ENCODE measurements at regions not wholly inside any gene's neighbourhood (a gene's known extent, or its start where the extent isn't known, plus 50 kb on each side); places are given as distances from the start of the nearest gene placed in this dataset.

GRCh38 chr6:62519574-62519973 is 233.5 kb upstream of the KHDRBS2 start:
- Histone ChIP-seq H3K4me3 (no peak overlapping the region), H3K36me3 (no peaks in the 10 kb centered on the region), H3K27ac (no peak overlapping the region), H3K9me3 (no peaks in the 10 kb centered on the region), H3K4me1 (no peaks in the 10 kb centered on the region), H3K27me3 (no peaks in the 10 kb centered on the region)
- TF ChIP-seq CTCF (IDR thresholded peaks at IDR 0.05) (no peak), POLR2A (IDR thresholded peaks at IDR 0.05) (no peak)
- no peak for DNase-seq

- H3K27me3 ChIP-seq, result no peaks in the 10 kb centered on the region
- H3K4me1 ChIP-seq, result no peaks in the 10 kb centered on the region
- H3K36me3 ChIP-seq, result no peaks in the 10 kb centered on the region
- no peak overlapping the region for H3K4me3 ChIP-seq
- no peak for DNase-seq
- H3K27ac ChIP-seq, result no peak overlapping the region
- H3K9me3 ChIP-seq, result no peaks in the 10 kb centered on the region
- no peak for TF ChIP-seq CTCF (IDR thresholded peaks at IDR 0.05)
- no peak for TF ChIP-seq POLR2A (IDR thresholded peaks at IDR 0.05)
Observed at GRCh38 chr6:62516291-62517141, 230.5 kb upstream of the KHDRBS2 start.

- Histone ChIP-seq H3K4me3 (no peak overlapping the region), H3K36me3 (no peaks in the 10 kb centered on the region), H3K9me3 (no peaks in the 10 kb centered on the region), H3K27ac (no peak overlapping the region), H3K27me3 (no peaks in the 10 kb centered on the region), H3K4me1 (no peaks in the 10 kb centered on the region)
- TF ChIP-seq CTCF (IDR thresholded peaks at IDR 0.05) (no peak), POLR2A (IDR thresholded peaks at IDR 0.05) (no peak)
- no peak for DNase-seq
Observed at GRCh38 chr6:62492192-62492822, 206.3 kb upstream of the KHDRBS2 start.

GRCh38 chr6:62480544-62480943 is 194.5 kb upstream of the KHDRBS2 start:
- no peaks in the 10 kb centered on the region for H3K4me1 ChIP-seq
- no peak for DNase-seq
- H3K9me3 ChIP-seq, result no peaks in the 10 kb centered on the region
- TF ChIP-seq CTCF (IDR thresholded peaks at IDR 0.05), result no peak
- TF ChIP-seq POLR2A (IDR thresholded peaks at IDR 0.05), result no peak
- no peaks in the 10 kb centered on the region for H3K27me3 ChIP-seq
- no peak overlapping the region for H3K27ac ChIP-seq
- H3K4me3 ChIP-seq, result no peak overlapping the region
- H3K36me3 ChIP-seq, result no peaks in the 10 kb centered on the region

GRCh38 chr6:62479697-62480220 is 193.7 kb upstream of the KHDRBS2 start:
- Histone ChIP-seq H3K9me3 (no peaks in the 10 kb centered on the region), H3K36me3 (no peaks in the 10 kb centered on the region), H3K27me3 (no peaks in the 10 kb centered on the region), H3K4me3 (no peak overlapping the region), H3K4me1 (no peaks in the 10 kb centered on the region), H3K27ac (no peak overlapping the region)
- no peak for TF ChIP-seq POLR2A (IDR thresholded peaks at IDR 0.05)
- TF ChIP-seq CTCF (IDR thresholded peaks at IDR 0.05), result no peak
- DNase-seq, result no peak

Data from Peyer's patch (tissue), 4 donors.